H9 (cell line): ENCODE measurements at regions not wholly inside any gene's neighbourhood (a gene's known extent, or its start where the extent isn't known, plus 50 kb on each side); places are given as distances from the start of the nearest gene placed in this dataset.

Source experiments
- DNase-seq: peaks from one replicate; pipeline ENCODE4 v3.0.0-alpha.2; 2017
- H2AFZ ChIP-seq: one replicate; pipeline ENCODE4 v1.6.1; 2013; ENCODE audit warnings: mild to moderate bottlenecking, low read length, control low read depth, moderate library complexity
- H2AK5ac ChIP-seq: 2 replicates; pipeline ENCODE4 v1.6.1; 2013; ENCODE audit warnings: low read length, control low read depth, mixed read lengths; ENCODE audit not compliant: insufficient read length
- H2BK120ac ChIP-seq: one replicate; pipeline ENCODE4 v1.6.1; 2013; ENCODE audit warnings: low read depth, mild to moderate bottlenecking, low read length, control low read depth, inconsistent platforms; ENCODE audit not compliant: poor library complexity, severe bottlenecking
- H2BK12ac ChIP-seq: 2 replicates; pipeline ENCODE4 v1.6.1; 2013; ENCODE audit warnings: low read length, control low read depth, mixed read lengths, low read depth; ENCODE audit not compliant: insufficient read length
- H2BK15ac ChIP-seq: 2 replicates; pipeline ENCODE4 v1.6.1; 2013; ENCODE audit warnings: low read depth, low read length, control low read depth
- H2BK20ac ChIP-seq: one replicate; pipeline ENCODE4 v1.6.1; 2013; ENCODE audit warnings: low read depth, mild to moderate bottlenecking, low read length, control low read depth, inconsistent platforms; ENCODE audit not compliant: poor library complexity, severe bottlenecking
- H2BK5ac ChIP-seq: 2 replicates; pipeline ENCODE4 v1.6.1; 2013; ENCODE audit warnings: low read length, control low read depth, mixed read lengths; ENCODE audit not compliant: insufficient read length
- H3K14ac ChIP-seq: 2 replicates; pipeline ENCODE4 v1.6.1; 2013; ENCODE audit warnings: low read length, control low read depth; ENCODE audit not compliant: insufficient read depth
- H3K18ac ChIP-seq: 2 replicates; pipeline ENCODE4 v1.6.1; 2013; ENCODE audit warnings: low read depth, mild to moderate bottlenecking, mixed read lengths, low read length, control low read depth; ENCODE audit not compliant: insufficient read length
- H3K23ac ChIP-seq: 2 replicates; pipeline ENCODE4 v1.6.1; 2013; ENCODE audit warnings: low read length, control low read depth, mixed read lengths, low read depth; ENCODE audit not compliant: insufficient read length
- H3K23me2 ChIP-seq: 2 replicates; pipeline ENCODE4 v1.6.1; 2013; ENCODE audit warnings: low read depth, mild to moderate bottlenecking, mixed read lengths, low read length, control low read depth; ENCODE audit not compliant: insufficient read length, poor library complexity, severe bottlenecking
- H3K27ac ChIP-seq: 2 replicates; pipeline ENCODE4 v1.5.1; 2013; ENCODE audit warnings: low read length, control low read depth, mixed read lengths, low read depth; ENCODE audit not compliant: insufficient read length
- H3K27me3 ChIP-seq: 2 replicates; pipeline ENCODE4 v1.6.1; 2013; ENCODE audit warnings: low read length, control low read depth, inconsistent platforms; ENCODE audit not compliant: insufficient read depth
- H3K4ac ChIP-seq: 2 replicates; pipeline ENCODE4 v1.6.1; 2013; ENCODE audit warnings: low read depth, mild to moderate bottlenecking, control low read depth, inconsistent platforms, low read length, moderate library complexity
- H3K4me1 ChIP-seq: 2 replicates; pipeline ENCODE4 v1.6.1; 2013; ENCODE audit warnings: low read length, control low read depth, inconsistent platforms; ENCODE audit not compliant: insufficient read depth
- H3K4me2 ChIP-seq: 2 replicates; pipeline ENCODE4 v1.6.1; 2013; ENCODE audit warnings: low read length, control low read depth, mixed read lengths; ENCODE audit not compliant: insufficient read length, insufficient read depth
- H3K56ac ChIP-seq: 2 replicates; pipeline ENCODE4 v1.6.1; 2013; ENCODE audit warnings: low read depth, mild to moderate bottlenecking, mixed read lengths, low read length, control low read depth; ENCODE audit not compliant: insufficient read length
- H3K79me1 ChIP-seq: 2 replicates; pipeline ENCODE4 v1.6.1; 2013; ENCODE audit warnings: low read depth, mild to moderate bottlenecking, moderate library complexity, low read length, control low read depth, inconsistent platforms; ENCODE audit not compliant: insufficient read depth, poor library complexity, severe bottlenecking
- H3K79me2 ChIP-seq: 2 replicates; pipeline ENCODE4 v1.6.1; 2013; ENCODE audit warnings: low read length, control low read depth, inconsistent platforms; ENCODE audit not compliant: insufficient read depth
- H3K9ac ChIP-seq: 2 replicates; pipeline ENCODE4 v1.6.1; 2013; ENCODE audit warnings: low read length, control low read depth, mixed read lengths; ENCODE audit not compliant: insufficient read length; ENCODE audit errors: extremely low read depth
- H3K9me3 ChIP-seq: one replicate; pipeline ENCODE4 v1.6.1; 2013; ENCODE audit warnings: low read depth, low read length, inconsistent platforms; ENCODE audit not compliant: control insufficient read depth
- H3T11ph ChIP-seq: one replicate; pipeline ENCODE4 v1.6.1; 2013; ENCODE audit warnings: mild to moderate bottlenecking, low read length, control low read depth, inconsistent platforms
- H4K20me1 ChIP-seq: one replicate; pipeline ENCODE4 v1.6.1; 2013; ENCODE audit not compliant: control insufficient read depth, insufficient read length, insufficient read depth
- H4K5ac ChIP-seq: 2 replicates; pipeline ENCODE4 v1.6.1; 2013; ENCODE audit warnings: low read depth, mild to moderate bottlenecking, mixed read lengths, low read length, control low read depth; ENCODE audit not compliant: insufficient read length
- H4K8ac ChIP-seq: replicated peaks from 2 replicates; pipeline ENCODE4 v1.6.1; 2013; ENCODE audit warnings: low read length, control low read depth, mixed read lengths, low read depth; ENCODE audit not compliant: insufficient read length
- H4K91ac ChIP-seq: 2 replicates; pipeline ENCODE4 v1.6.1; 2013; ENCODE audit warnings: low read depth, mild to moderate bottlenecking, moderate library complexity, mixed read lengths, low read length, control low read depth; ENCODE audit not compliant: insufficient read length
- H3K27ac Mint-ChIP-seq, 3 experiments: 2 replicates in 2 of 3; 3 replicates in 1 of 3; pipeline ENCODE4 v1.8.0; 2020 to 2021; ENCODE audit warnings: mixed read lengths in 3 of 3, mild to moderate bottlenecking in 1 of 3, moderate library complexity in 1 of 3
- H3K27me3 Mint-ChIP-seq: 2 replicates; pipeline ENCODE4 v1.8.0; 2021; ENCODE audit warnings: low read depth, mild to moderate bottlenecking, moderate library complexity, mixed read lengths
- H3K36me3 Mint-ChIP-seq, 3 experiments: 2 replicates in 2 of 3; 3 replicates in 1 of 3; pipeline ENCODE4 v1.8.0; 2020 to 2021; ENCODE audit warnings: low read depth in 3 of 3, mixed read lengths in 3 of 3; ENCODE audit not compliant: insufficient read depth in 1 of 3
- H3K4me1 Mint-ChIP-seq, 2 experiments: 2 replicates each; pipeline ENCODE4 v1.8.0; 2020; ENCODE audit warnings: mixed read lengths in 2 of 2
- H3K4me3 Mint-ChIP-seq, 2 experiments: 2 replicates in 1 of 2; 3 replicates in 1 of 2; pipeline ENCODE4 v1.8.0; 2020 to 2021; ENCODE audit warnings: mild to moderate bottlenecking in 2 of 2, mixed read lengths in 2 of 2, moderate library complexity in 1 of 2
- H3K9me3 Mint-ChIP-seq, 2 experiments: 2 replicates in 1 of 2; 3 replicates in 1 of 2; pipeline ENCODE4 v1.8.0; 2020; ENCODE audit warnings: mild to moderate bottlenecking in 2 of 2, mixed read lengths in 2 of 2, moderate library complexity in 1 of 2
- WGBS: extraction: QIAGEN DNeasy Blood & Tissue Kit; methylation state at CpG from one replicate; pipeline ENCODE4 v1.1.7; 2013; ENCODE audit warnings: missing lambda C conversion rate, low lambda C conversion rate, mixed read lengths; ENCODE audit not compliant: insufficient read length; ENCODE audit errors: extremely low coverage; 5-methylcytosine and 5-hydroxymethylcytosine counted together
- TF ChIP-seq, protein P1 (sequence below): fragments of 200-600 bp; sonication (generic); conservative IDR thresholded peaks from 3 replicates; pipeline ENCODE4 v1.8.0; 2021; ENCODE audit warnings: antibody characterized with exemption, mild to moderate bottlenecking

GRCh38 chr13:74761801-74762757 is 627.9 kb upstream of the KLF12 start:
- H4K20me1 ChIP-seq = no peaks in the 10 kb centered on the region
- no peak overlapping the region for H2AFZ ChIP-seq
- no peak overlapping the region for H4K8ac ChIP-seq
- no peak for DNase-seq
- no peak overlapping the region for H3K18ac ChIP-seq
- no peak overlapping the region for H3K27ac ChIP-seq
- WGBS = no CpG with 5 or more reads among the region's 2 CpGs
- H2BK5ac ChIP-seq = no peak overlapping the region
- no peak overlapping the region for H3K23ac ChIP-seq
- Mint-ChIP-seq H3K4me1 (peaks cover 9 to 16% of the 10 kb centered on the region in 2 experiments), H3K9me3 (no peaks in the 10 kb centered on the region), H3K4me3 (no peak overlapping the region), H3K36me3 (no peaks in the 10 kb centered on the region), H3K27me3 (no peaks in the 10 kb centered on the region), H3K27ac (peak overlapping the region in 1 of 3 experiments; percentile 45; a peak in 2 of 7 replicates)
- no peak overlapping the region for H3K56ac ChIP-seq
- no peak overlapping the region for H4K5ac ChIP-seq
- no peaks in the 10 kb centered on the region for H3K27me3 ChIP-seq
- no peak overlapping the region for H3K4me2 ChIP-seq
- H4K91ac ChIP-seq = no peak overlapping the region
- H2BK12ac ChIP-seq = no peak overlapping the region
- no peak overlapping the region for H3K9ac ChIP-seq
- no peak overlapping the region for H3K14ac ChIP-seq
- no peak overlapping the region for H2AK5ac ChIP-seq
- TF ChIP-seq, protein P1, sequence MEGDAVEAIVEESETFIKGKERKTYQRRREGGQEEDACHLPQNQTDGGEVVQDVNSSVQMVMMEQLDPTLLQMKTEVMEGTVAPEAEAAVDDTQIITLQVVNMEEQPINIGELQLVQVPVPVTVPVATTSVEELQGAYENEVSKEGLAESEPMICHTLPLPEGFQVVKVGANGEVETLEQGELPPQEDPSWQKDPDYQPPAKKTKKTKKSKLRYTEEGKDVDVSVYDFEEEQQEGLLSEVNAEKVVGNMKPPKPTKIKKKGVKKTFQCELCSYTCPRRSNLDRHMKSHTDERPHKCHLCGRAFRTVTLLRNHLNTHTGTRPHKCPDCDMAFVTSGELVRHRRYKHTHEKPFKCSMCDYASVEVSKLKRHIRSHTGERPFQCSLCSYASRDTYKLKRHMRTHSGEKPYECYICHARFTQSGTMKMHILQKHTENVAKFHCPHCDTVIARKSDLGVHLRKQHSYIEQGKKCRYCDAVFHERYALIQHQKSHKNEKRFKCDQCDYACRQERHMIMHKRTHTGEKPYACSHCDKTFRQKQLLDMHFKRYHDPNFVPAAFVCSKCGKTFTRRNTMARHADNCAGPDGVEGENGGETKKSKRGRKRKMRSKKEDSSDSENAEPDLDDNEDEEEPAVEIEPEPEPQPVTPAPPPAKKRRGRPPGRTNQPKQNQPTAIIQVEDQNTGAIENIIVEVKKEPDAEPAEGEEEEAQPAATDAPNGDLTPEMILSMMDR = no peak
- H3K79me1 ChIP-seq = no peaks in the 10 kb centered on the region
- no peak overlapping the region for H2BK20ac ChIP-seq
- H3T11ph ChIP-seq = no peak overlapping the region
- H3K23me2 ChIP-seq = no peaks in the 10 kb centered on the region
- H2BK15ac ChIP-seq = no peak overlapping the region
- no peaks in the 10 kb centered on the region for H3K9me3 ChIP-seq
- no peaks in the 10 kb centered on the region for H3K4me1 ChIP-seq
- no peak overlapping the region for H3K4ac ChIP-seq
- no peak overlapping the region for H2BK120ac ChIP-seq
- H3K79me2 ChIP-seq = no peaks in the 10 kb centered on the region
